Ovary (tissue), 7 donors: ENCODE measurements at regions not wholly inside any gene's neighbourhood (a gene's known extent, or its start where the extent isn't known, plus 50 kb on each side); places are given as distances from the start of the nearest gene placed in this dataset.

ENCODE experiments used
- DNase-seq, 5 donors: peaks; one replicate each; pipeline ENCODE4 v3.0.0-alpha.2; 2019 to 2020
- H3K27ac ChIP-seq, 2 donors: fragments of 200-600 bp; one replicate each; pipeline versions ENCODE4 v1.5.1 to v1.8.0; 2019 to 2022
- H3K27me3 ChIP-seq: fragments of 200-600 bp; one replicate; pipeline ENCODE4 v1.8.0; 2022
- H3K36me3 ChIP-seq: fragments of 200-600 bp; sonication (generic); one replicate; pipeline ENCODE4 v1.5.1; 2019
- H3K4me1 ChIP-seq: one replicate; pipeline ENCODE4 v1.8.1; 2013; ENCODE audit warnings: mild to moderate bottlenecking, moderate library complexity; ENCODE audit not compliant: insufficient read depth
- H3K4me3 ChIP-seq: fragments of 200-600 bp; sonication (generic); one replicate; pipeline ENCODE4 v1.5.1; 2017
- H3K9me3 ChIP-seq, 2 donors: fragments of 200-600 bp in 1 of 2; sonication (generic) in 1 of 2; one replicate each; pipeline versions ENCODE4 v1.5.1 to v1.8.1; 2013 to 2019; ENCODE audit warnings: mild to moderate bottlenecking in 1 of 2, moderate library complexity in 1 of 2
- EP300 ChIP-seq: sonication (generic); formaldehyde crosslinking; IDR thresholded peaks from one replicate; pipeline ENCODE4 v1.6.1; 2017; ENCODE audit warnings: antibody characterized with exemption
- POLR2A ChIP-seq: fragments of 450-650 bp; IDR thresholded peaks from one replicate; pipeline ENCODE4 v1.6.1; 2017; ENCODE audit warnings: antibody characterized with exemption, mild to moderate bottlenecking, moderate library complexity
- WGBS, 3 donors: extraction: QIAGEN DNeasy Blood & Tissue Kit in 1 of 3; methylation state at CpG; one replicate each; pipeline versions ENCODE4 v1.1.5 to v1.1.7; 2013 to 2017; 5-methylcytosine and 5-hydroxymethylcytosine counted together
- intact Hi-C, 4 donors: fragments of 100-400 bp; cut with DNase I; formaldehyde crosslinking; loops; one replicate each; pipeline versions ENCODE4 v1.11.0 to v1.15.1; 2022 to 2023
- TF ChIP-seq, protein P1 (sequence below), 3 donors: fragments of 450-650 bp in 2 of 3; fragments of 200-600 bp in 1 of 3; IDR thresholded peaks; one replicate each; pipeline versions ENCODE4 v1.5.1 to v1.8.0; 2016 to 2022; ENCODE audit warnings: antibody characterized with exemption in 3 of 3, mild to moderate bottlenecking in 1 of 3
- donor health status: DM: no; HTN: no; CAD: no; lungs with moderate emphysema.
- donor health status: DM: no; HTN: no; CAD: no.
- donor health status: Bipolar disorder and iron deficiency.
- donor health status: DM: no; HTN: no; CAD: no.
- donor health status: DM: yes; HTN: yes; CAD: no.

GRCh38 chr9:12889402-12890106 is 114.7 kb downstream of the LURAP1L start:
- Histone ChIP-seq H3K36me3 (no peaks in the 10 kb centered on the region), H3K4me1 (no peaks in the 10 kb centered on the region), H3K4me3 (no peak overlapping the region), H3K27me3 (no peaks in the 10 kb centered on the region), H3K27ac (no peak overlapping the region), H3K9me3 (no peaks in the 10 kb centered on the region)
- intact Hi-C loops: loop anchor here (5.0 to 10.0 kb wide), 2 partner anchors 165 to 167 kb away; no protein-coding TSS in a partner anchor
- no peak for DNase-seq
- TF ChIP-seq EP300 (no peak), POLR2A (no peak)
- TF ChIP-seq, protein P1, sequence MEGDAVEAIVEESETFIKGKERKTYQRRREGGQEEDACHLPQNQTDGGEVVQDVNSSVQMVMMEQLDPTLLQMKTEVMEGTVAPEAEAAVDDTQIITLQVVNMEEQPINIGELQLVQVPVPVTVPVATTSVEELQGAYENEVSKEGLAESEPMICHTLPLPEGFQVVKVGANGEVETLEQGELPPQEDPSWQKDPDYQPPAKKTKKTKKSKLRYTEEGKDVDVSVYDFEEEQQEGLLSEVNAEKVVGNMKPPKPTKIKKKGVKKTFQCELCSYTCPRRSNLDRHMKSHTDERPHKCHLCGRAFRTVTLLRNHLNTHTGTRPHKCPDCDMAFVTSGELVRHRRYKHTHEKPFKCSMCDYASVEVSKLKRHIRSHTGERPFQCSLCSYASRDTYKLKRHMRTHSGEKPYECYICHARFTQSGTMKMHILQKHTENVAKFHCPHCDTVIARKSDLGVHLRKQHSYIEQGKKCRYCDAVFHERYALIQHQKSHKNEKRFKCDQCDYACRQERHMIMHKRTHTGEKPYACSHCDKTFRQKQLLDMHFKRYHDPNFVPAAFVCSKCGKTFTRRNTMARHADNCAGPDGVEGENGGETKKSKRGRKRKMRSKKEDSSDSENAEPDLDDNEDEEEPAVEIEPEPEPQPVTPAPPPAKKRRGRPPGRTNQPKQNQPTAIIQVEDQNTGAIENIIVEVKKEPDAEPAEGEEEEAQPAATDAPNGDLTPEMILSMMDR (IDR thresholded peaks at IDR 0.05): no peak
- WGBS, 3 donors: 84 to 90% (median 86%) methylated on average over 2 of the region's 2 CpGs

DNA sequence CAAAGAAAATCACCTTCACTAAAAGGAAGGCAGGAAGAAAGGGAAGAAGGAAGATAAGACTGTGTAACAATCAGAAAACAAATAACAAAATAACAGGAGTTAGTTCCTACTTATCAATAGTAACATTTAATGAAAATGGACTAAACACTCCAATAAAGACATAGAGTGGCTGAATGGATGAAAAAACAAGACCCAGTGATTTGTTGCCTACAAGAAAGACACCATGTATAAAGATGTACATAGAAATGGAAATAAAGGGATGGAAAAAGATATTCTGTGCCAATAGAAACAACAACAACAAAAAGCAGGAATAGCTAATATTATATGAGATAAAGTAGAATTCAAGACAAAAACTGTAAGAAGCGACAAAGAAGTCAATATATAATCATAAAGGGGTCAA is 116.8 kb downstream of the LURAP1L start:
- 87 to 93% (median 91%) methylated on average over 1 of the region's 1 CpG for WGBS, 3 donors
- TF ChIP-seq EP300 (no peak), POLR2A (no peak)
- TF ChIP-seq, protein P1 (IDR thresholded peaks at IDR 0.05): no peak

GRCh38 chr9:12903316-12903715 is 128.5 kb downstream of the LURAP1L start:
- no peak for DNase-seq
- no peaks in the 10 kb centered on the region for H3K27me3 ChIP-seq
- H3K9me3 ChIP-seq: no peaks in the 10 kb centered on the region
- H3K4me3 ChIP-seq: no peak overlapping the region
- intact Hi-C loops: no loop called here
- H3K4me1 ChIP-seq: no peaks in the 10 kb centered on the region
- 88 to 91% (median 90%) methylated on average over 2 of the region's 2 CpGs for WGBS, 3 donors
- no peak overlapping the region for H3K27ac ChIP-seq
- TF ChIP-seq POLR2A: no peak
- no peaks in the 10 kb centered on the region for H3K36me3 ChIP-seq

More for the DNA sequence above, 116.8 kb downstream of the LURAP1L start:
- Histone ChIP-seq H3K36me3 (no peaks in the 10 kb centered on the region), H3K4me3 (no peak overlapping the region), H3K27ac (no peak overlapping the region), H3K9me3 (no peaks in the 10 kb centered on the region), H3K4me1 (no peaks in the 10 kb centered on the region), H3K27me3 (no peaks in the 10 kb centered on the region)
- DNase-seq: no peak
- intact Hi-C loops: no loop called here

GRCh38 chr9:12904261-12905000 is 129.6 kb downstream of the LURAP1L start:
- WGBS, 3 donors: 89 to 97% (median 92%) methylated on average over 2 of the region's 2 CpGs
- H3K4me1 ChIP-seq: no peaks in the 10 kb centered on the region
- no peak overlapping the region for H3K4me3 ChIP-seq
- intact Hi-C loops: no loop called here
- no peak for TF ChIP-seq POLR2A
- TF ChIP-seq EP300: no peak
- TF ChIP-seq, protein P1 (IDR thresholded peaks at IDR 0.05): no peak
- DNase-seq: no peak
- H3K27me3 ChIP-seq: no peaks in the 10 kb centered on the region
- no peaks in the 10 kb centered on the region for H3K9me3 ChIP-seq
- no peaks in the 10 kb centered on the region for H3K36me3 ChIP-seq
- no peak overlapping the region for H3K27ac ChIP-seq

DNA sequence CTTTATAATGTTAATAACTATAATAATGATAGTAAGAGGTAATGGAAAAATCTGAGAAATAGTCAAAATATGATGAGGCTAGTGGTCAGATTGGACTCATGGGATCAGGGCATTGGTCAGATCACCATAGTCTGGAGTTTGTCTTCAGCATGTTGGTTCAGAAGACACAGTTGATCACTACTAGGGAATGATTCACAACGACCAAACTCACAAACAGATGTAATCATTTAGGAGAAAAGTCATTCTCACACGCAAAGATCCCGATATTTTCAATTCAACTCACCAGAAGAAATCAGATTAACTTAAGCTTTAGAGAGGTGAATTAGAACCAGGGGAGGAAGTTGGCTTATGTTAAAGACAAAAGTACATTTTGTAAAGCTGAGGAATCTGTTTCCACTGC is 131.8 kb downstream of the LURAP1L start:
- no peaks in the 10 kb centered on the region for H3K27me3 ChIP-seq
- no peaks in the 10 kb centered on the region for H3K9me3 ChIP-seq
- 76 to 81% (median 78%) methylated on average over 3 of the region's 3 CpGs for WGBS, 3 donors
- no peaks in the 10 kb centered on the region for H3K36me3 ChIP-seq
- no peak overlapping the region for H3K27ac ChIP-seq
- no peak overlapping the region for H3K4me3 ChIP-seq
- TF ChIP-seq EP300 (no peak), POLR2A (no peak)
- TF ChIP-seq, protein P1 (IDR thresholded peaks at IDR 0.05): no peak
- intact Hi-C loops: no loop called here
- H3K4me1 ChIP-seq: no peaks in the 10 kb centered on the region
- DNase-seq: no peak
